HAP-1 (cell line): ENCODE measurements at regions not wholly inside any gene's neighbourhood (a gene's known extent, or its start where the extent isn't known, plus 50 kb on each side); places are given as distances from the start of the nearest gene placed in this dataset.
"Not testable (repeated sequence)": the region's sequence is repeated elsewhere in the genome, so short reads cannot be mapped to it uniquely, and the experiment has no call there.

ENCODE experiments used
- DNase-seq, 2 experiments: peaks; one replicate each; pipeline ENCODE4 v3.0.0-alpha.2; 2016 to 2020; ENCODE audit warnings: low spot score in 2 of 2
- H3K27me3 ChIP-seq: fragments of 250-450 bp; sonication (Bioruptor Pico); 2 replicates; pipeline ENCODE4 v1.5.1; 2020; ENCODE audit warnings: low read depth, mild to moderate bottlenecking, moderate library complexity
- H3K36me3 ChIP-seq: fragments of 250-450 bp; sonication (Bioruptor Pico); replicated peaks from 2 replicates; pipeline ENCODE4 v1.5.1; 2020; ENCODE audit warnings: mild to moderate bottlenecking
- H3K4me1 ChIP-seq: fragments of 250-450 bp; sonication (Bioruptor Pico); 2 replicates; pipeline ENCODE4 v1.5.1; 2020; ENCODE audit warnings: mild to moderate bottlenecking
- H3K4me3 ChIP-seq: fragments of 250-450 bp; sonication (Bioruptor Pico); 2 replicates; pipeline ENCODE4 v1.5.1; 2020; ENCODE audit warnings: mild to moderate bottlenecking, moderate library complexity
- H3K9me3 ChIP-seq: fragments of 250-450 bp; sonication (Bioruptor Pico); 2 replicates; pipeline ENCODE4 v1.5.1; 2020; ENCODE audit warnings: mild to moderate bottlenecking, moderate library complexity
- in situ Hi-C: fragments of 300-500 bp; cut with MboI; formaldehyde crosslinking; loops from 3 replicates; pipeline ENCODE4 v1.14.3; 2020; ENCODE audit warnings: low sequenced_read_pairs, inconsistent platforms, mixed read lengths

DNA sequence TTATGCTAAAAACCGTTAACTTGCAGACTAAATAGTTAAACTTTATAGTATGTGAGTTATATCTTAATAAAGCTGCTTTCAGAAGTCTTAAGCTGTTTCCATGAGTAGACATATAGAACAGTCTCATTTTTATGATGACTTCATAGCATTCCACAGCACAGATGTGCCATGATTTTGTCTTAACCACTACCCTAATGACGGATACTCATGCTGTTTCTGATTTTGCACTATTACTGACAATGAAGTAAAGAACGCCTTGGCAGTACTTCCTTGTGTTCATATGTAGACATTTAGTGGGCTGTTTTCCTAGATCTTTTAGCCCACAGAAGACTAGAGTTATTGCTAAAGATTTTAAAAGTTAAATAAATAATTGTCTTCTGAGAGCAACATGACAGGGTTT lies 175.6 kb upstream of the RAB6C start:
- DNase-seq: no peak
- H3K36me3 ChIP-seq: no peaks in the 10 kb centered on the region
- no peaks in the 10 kb centered on the region for H3K27me3 ChIP-seq
- H3K4me3 ChIP-seq: no peak overlapping the region
- H3K9me3 ChIP-seq: no peaks in the 10 kb centered on the region
- in situ Hi-C loops: no loop called here
- H3K4me1 ChIP-seq: no peaks in the 10 kb centered on the region

DNA sequence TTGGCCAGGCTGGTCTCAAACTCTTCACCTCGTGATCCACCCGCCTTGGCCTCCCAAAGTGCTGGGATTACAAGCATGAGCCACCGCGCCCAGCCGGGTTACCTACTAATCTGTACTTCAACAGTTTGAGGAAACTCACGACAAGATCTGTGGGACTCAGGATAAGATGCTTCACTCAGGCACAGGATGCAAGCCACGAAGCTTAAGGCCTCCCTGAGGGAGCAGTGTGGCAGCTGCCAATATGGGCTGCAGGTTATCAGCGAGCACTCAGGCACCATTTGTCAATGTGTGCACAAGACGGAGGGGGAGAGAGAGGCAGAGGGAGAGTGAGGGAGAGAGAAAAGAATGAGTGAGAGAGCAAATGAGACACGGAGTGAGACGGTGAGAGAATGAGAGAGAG lies 173.6 kb upstream of the RAB6C start:
- in situ Hi-C loops: no loop called here
- H3K36me3 ChIP-seq: no peaks in the 10 kb centered on the region
- no peak for DNase-seq
- no peaks in the 10 kb centered on the region for H3K4me1 ChIP-seq
- no peak overlapping the region for H3K4me3 ChIP-seq
- no peaks in the 10 kb centered on the region for H3K9me3 ChIP-seq
- H3K27me3 ChIP-seq: no peaks in the 10 kb centered on the region

DNA sequence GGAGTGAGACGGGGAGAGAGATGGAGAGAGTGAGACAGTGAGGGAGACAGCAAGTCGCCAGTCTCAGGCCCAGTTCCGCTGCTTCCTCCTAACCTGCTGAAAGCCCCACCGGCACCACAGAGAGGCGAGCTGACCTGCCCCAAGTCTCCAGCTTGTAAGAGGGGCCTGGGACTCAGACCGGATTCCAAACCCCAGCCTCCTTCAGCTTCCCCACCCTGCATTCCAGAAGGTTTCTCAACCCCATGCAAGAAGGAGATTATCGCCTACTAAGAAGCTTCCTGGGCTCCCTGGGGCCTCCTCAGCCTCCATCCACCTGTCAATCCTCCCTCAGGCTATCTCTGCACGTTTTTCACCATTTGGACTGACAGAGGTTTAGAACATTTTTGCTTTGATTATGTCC lies 173.1 kb upstream of the RAB6C start:
- Histone ChIP-seq H3K27me3 (no peaks in the 10 kb centered on the region), H3K9me3 (no peaks in the 10 kb centered on the region), H3K4me3 (no peak overlapping the region), H3K36me3 (no peaks in the 10 kb centered on the region), H3K4me1 (no peaks in the 10 kb centered on the region)
- in situ Hi-C loops: no loop called here
- DNase-seq: no peak

DNA sequence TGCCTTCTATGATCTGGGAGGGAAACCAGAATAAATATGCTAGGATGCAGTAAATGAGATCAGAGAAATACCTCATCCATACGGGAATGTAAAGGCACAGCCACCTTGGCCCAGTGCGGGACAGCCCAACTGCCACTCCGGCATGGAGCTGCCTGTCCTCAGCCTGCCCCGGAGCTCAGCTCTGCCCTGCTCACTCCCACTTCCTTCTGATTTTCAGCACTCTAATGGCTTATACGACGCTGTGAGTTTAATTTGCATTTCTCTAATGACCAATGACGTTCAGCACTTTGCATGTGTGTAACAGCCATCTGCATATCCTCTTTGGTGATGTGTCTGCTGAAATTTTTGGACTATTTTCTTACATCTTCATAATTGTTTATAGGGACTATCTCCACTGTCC lies 172.5 kb upstream of the RAB6C start:
- Histone ChIP-seq H3K4me3 (no peak overlapping the region), H3K27me3 (no peaks in the 10 kb centered on the region), H3K9me3 (no peaks in the 10 kb centered on the region), H3K36me3 (no peaks in the 10 kb centered on the region), H3K4me1 (no peaks in the 10 kb centered on the region)
- in situ Hi-C loops: no loop called here
- no peak for DNase-seq

DNA sequence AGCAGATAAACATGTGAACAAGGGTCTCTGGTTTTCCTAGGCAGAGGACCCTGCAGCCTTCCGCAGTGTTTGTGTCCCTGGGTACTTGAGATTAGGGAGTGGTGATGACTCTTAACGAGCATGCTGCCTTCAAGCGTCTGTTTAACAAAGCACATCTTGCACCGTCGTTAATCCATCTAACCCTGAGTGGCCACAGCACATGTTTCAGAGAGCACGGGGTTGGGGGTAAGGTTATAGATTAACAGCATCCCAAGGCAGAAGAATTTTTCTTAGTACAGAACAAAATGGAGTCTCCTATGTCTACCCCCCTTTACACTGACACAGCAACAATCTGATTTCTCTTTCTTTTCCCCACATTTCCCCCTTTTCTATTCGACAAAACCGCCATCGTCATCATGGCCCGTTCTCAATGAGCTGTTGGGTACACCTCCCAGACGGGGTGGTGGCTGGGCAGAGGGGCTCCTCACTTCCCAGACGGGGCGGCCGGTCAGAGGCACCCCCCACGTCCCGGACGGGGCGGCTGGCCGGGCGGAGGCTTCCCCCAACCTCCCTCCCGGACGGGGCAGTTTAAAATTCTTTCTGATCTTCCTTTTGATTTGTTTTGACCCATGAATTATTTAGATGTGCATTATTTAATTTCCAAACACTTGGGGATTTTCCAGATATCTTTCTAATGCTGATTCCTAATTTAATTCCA lies 171.7 kb upstream of the RAB6C start:
- H3K4me1 ChIP-seq, H3K4me3 ChIP-seq, DNase-seq, in situ Hi-C loops, H3K36me3 ChIP-seq, H3K27me3 ChIP-seq, H3K9me3 ChIP-seq: not testable (repeated sequence)

DNA sequence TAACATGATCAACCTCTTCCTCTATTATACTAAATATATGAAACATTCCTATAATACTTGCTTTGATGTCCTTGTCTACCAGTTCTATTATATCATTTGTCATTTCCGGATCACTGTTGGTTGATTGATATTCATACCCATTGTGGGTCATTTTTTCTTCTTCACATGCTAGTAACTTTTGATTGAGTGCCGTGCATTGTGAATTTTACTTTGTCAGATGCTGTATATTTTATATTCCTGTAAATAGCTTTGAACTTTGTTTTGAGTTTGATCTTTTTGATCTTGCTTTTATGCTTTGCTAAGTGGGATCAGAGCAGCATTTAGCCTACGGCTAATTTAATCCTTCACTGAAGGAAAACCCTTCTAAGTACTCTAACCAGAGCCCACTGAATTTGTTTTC lies 168.9 kb upstream of the RAB6C start:
- in situ Hi-C loops: no loop called here
- Histone ChIP-seq H3K36me3 (no peaks in the 10 kb centered on the region), H3K27me3 (no peaks in the 10 kb centered on the region), H3K4me1 (no peaks in the 10 kb centered on the region), H3K4me3 (no peak overlapping the region), H3K9me3 (no peaks in the 10 kb centered on the region)
- no peak for DNase-seq

DNA sequence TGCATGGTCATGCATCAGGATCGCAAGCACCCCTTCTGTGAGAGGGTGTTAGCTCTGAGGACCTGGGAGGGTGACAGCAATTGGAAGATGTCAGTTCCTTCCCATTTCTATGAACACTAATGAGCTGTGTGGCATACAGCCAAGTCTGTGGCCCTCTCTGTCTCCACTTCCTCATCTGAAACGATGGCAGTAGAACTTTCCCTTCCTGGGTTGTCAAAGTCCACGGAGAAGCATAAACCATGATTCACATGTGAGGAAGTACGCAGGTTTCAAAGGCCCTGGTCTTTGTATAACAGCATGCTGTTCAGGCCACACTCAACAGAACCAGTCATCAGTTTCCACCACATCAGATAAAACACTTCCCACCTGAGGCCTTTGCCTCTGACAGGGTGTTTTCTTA lies 167.4 kb upstream of the RAB6C start:
- Histone ChIP-seq H3K9me3 (no peaks in the 10 kb centered on the region), H3K27me3 (no peaks in the 10 kb centered on the region), H3K4me1 (no peaks in the 10 kb centered on the region), H3K4me3 (no peak overlapping the region), H3K36me3 (no peaks in the 10 kb centered on the region)
- DNase-seq: no peak
- in situ Hi-C loops: no loop called here

DNA sequence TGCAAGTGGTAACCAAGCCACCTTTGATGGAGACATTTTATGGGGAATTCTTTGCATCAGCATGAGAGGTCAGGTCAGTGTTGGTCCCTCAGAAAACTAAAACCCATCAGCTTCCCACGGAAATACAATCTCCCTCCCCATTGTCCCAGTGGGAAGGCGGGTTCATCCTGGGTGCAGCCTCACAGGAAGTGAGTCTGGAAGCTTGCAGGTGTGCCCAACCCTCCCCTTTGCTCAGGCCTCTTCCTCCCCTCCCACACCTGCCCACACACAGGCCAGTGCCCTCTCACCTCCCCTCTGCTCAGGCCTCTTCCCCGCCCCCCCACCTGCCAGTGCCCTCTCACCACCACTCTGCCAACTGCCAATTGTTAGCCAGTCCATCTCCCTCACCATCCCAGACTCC lies 166.8 kb upstream of the RAB6C start:
- DNase-seq: no peak
- Histone ChIP-seq H3K27me3 (no peaks in the 10 kb centered on the region), H3K4me3 (no peak overlapping the region), H3K36me3 (no peaks in the 10 kb centered on the region), H3K9me3 (no peaks in the 10 kb centered on the region), H3K4me1 (no peaks in the 10 kb centered on the region)
- in situ Hi-C loops: no loop called here

DNA sequence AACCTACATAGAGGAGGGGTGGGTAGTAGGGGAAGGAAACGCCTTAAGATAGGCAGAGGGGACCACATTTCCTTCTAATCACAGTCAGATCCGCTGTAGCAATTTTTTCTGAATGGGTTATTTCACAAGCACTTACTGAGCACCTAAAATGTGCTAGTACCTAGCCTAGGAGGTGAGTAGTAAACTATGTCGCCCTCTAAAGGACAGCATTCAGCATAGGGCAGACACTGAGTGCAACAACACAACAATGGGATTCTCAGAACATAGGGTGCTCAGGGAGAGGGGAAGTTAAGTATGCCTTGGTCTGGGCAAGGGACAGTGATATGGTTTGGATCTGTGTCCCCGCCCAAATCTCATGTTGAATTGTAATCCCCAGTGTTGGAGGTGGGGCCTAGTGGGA lies 166.1 kb upstream of the RAB6C start:
- Histone ChIP-seq H3K27me3 (no peaks in the 10 kb centered on the region), H3K4me3 (no peak overlapping the region), H3K9me3 (no peaks in the 10 kb centered on the region), H3K36me3 (no peaks in the 10 kb centered on the region), H3K4me1 (no peaks in the 10 kb centered on the region)
- in situ Hi-C loops: no loop called here
- DNase-seq: no peak

DNA sequence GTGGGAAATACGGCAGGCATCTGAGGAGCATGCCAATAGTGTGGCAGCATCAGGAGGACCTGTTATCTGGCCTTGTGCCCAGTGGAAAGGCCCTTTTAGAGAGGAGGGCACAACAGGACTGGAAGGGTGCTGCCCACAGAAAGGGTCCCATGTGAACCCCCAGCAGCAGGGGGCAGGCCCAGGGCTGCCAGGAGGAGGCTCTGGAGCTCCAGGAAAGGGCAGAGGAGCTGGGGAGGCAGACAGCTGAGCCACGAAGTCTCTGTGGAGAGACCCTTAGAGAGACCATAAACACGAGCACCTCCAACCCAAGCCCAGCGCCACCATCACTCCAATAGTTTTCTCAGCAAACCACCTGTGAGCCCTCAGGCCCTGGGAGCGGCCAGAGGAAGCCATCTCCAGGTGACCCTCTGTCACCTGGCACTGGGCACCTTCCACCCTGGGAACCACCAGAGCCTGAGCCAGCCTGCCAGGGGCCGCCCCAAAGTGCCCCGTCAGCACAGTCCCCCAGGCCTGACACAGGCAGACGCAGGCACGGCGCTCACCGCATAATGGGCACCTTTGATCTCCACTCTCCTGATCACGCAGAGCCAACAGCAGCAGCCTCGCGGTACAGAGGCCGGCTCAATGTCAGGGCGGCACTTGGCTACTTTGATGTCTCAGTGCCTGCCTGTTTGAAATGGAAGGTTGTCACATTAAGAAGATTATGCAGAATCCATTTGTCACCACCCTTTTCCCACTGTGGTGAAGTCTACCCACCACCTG lies 162.5 kb upstream of the RAB6C start:
- in situ Hi-C loops: no loop called here
- H3K9me3 ChIP-seq: no peaks in the 10 kb centered on the region
- no peaks in the 10 kb centered on the region for H3K4me1 ChIP-seq
- no peaks in the 10 kb centered on the region for H3K36me3 ChIP-seq
- no peaks in the 10 kb centered on the region for H3K27me3 ChIP-seq
- DNase-seq: no peak
- no peak overlapping the region for H3K4me3 ChIP-seq

DNA sequence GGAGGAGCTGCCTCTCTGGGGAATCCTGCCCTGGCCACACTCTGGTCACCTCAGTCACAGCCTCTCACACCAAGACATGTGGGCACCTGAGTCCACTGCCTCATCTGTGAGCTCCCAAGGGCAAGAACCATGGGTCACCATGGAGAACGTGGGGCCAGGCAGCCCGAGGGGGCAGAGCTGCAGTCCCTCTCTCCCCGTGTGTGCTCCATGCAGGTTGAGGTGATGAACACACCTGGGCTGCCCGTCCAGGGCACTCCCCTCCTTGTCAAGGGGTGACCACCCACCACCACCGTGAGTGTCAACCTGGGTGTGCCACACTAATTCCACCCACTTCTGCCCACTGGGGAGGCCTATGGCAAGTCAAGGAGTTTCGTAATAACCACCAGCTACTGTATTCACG lies 159.6 kb upstream of the RAB6C start:
- no peak for DNase-seq
- H3K4me3 ChIP-seq: no peak overlapping the region
- no peaks in the 10 kb centered on the region for H3K9me3 ChIP-seq
- no peaks in the 10 kb centered on the region for H3K4me1 ChIP-seq
- no peaks in the 10 kb centered on the region for H3K27me3 ChIP-seq
- in situ Hi-C loops: no loop called here
- no peaks in the 10 kb centered on the region for H3K36me3 ChIP-seq

DNA sequence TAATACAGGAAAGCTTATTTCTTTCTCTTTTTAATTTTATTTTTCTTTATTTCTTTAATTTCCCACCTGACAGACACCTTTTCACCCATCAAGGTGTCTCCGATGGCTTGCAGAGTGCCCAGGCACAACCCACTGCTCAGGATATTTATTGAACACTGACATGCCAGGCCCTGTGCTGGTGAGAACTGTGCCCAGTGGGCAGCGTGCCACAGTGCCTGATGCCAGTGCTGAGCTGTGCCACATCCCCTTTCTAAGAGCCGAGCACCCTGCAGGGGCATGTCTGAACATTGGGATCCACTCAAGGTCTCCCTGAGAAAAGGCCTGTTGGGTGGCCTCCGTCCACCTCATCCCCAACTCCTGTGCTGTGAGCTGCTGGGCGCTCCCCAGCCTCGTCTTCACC lies 158.6 kb upstream of the RAB6C start:
- in situ Hi-C loops: no loop called here
- Histone ChIP-seq H3K36me3 (no peaks in the 10 kb centered on the region), H3K27me3 (no peaks in the 10 kb centered on the region), H3K9me3 (no peaks in the 10 kb centered on the region), H3K4me3 (no peak overlapping the region), H3K4me1 (no peaks in the 10 kb centered on the region)
- no peak for DNase-seq

DNA sequence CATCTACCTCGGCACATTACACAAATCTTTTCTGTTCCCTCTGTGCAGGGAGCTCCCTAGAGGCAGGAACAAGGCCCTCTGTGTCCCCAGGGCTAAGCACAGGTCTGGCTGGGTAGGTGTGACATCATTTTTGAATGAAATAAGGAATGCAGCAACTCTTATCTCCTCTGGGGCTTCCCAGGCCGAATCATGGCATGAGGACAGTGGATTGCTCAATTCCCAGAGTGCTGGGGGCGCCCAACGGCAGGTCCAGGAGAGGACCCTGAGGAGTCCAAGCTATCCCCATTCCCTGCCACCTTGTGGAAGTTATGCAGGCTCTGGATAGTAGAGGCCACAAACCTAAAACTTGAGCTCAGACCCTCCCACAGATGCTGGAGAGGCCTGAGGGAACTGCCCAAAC lies 158.0 kb upstream of the RAB6C start:
- Histone ChIP-seq H3K9me3 (no peaks in the 10 kb centered on the region), H3K36me3 (no peaks in the 10 kb centered on the region), H3K4me1 (no peaks in the 10 kb centered on the region), H3K4me3 (no peak overlapping the region), H3K27me3 (no peaks in the 10 kb centered on the region)
- no peak for DNase-seq
- in situ Hi-C loops: no loop called here

DNA sequence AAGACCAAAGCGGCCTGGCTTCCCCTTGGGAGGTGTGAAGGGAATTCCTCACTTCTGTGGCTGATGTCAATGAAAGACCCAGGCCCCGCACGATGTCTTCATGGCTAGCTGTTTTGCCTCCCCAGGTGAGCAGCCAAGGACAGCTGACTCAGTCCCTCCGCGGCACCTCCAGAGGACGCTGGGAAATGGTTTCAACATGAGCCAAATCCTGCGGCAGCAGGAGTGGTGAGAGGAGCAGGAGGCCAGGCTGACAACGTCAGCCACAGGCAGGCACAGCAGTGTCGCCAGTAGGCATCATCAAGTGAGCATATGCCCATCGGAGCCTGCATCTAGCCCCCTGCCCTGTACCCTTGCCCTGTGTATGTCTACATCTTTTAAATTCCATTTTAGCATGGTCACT lies 156.4 kb upstream of the RAB6C start:
- no peaks in the 10 kb centered on the region for H3K27me3 ChIP-seq
- H3K4me3 ChIP-seq: no peak overlapping the region
- no peak for DNase-seq
- H3K36me3 ChIP-seq: no peaks in the 10 kb centered on the region
- in situ Hi-C loops: no loop called here
- no peaks in the 10 kb centered on the region for H3K4me1 ChIP-seq
- no peaks in the 10 kb centered on the region for H3K9me3 ChIP-seq
